H1 (cell line): ENCODE measurements at regions not wholly inside any gene's neighbourhood (a gene's known extent, or its start where the extent isn't known, plus 50 kb on each side); places are given as distances from the start of the nearest gene placed in this dataset.

Experiments
- CTCF ChIA-PET: fragments of 300-600 bp; sonication (Branson Sonifier 250); formaldehyde crosslinking; loops from one replicate; lab custom pipeline; 2021; ENCODE audit not compliant: partially characterized antibody; lab: Charles Lee
- POLR2A ChIA-PET: fragments of 300-600 bp; sonication (Branson Sonifier 250); formaldehyde crosslinking; loops from one replicate; lab custom pipeline; 2021; ENCODE audit warnings: inconsistent platforms; ENCODE audit not compliant: partially characterized antibody; lab: Charles Lee
- DNase-seq, 2 experiments: peaks; one replicate each; pipeline versions ENCODE4 v3.0.0 to v3.0.0-alpha.2; 2010 to 2022; ENCODE audit warnings: low spot score in 2 of 2, low read depth in 1 of 2, mixed read lengths in 1 of 2
- FAIRE-seq: peaks from 2 replicates; lab custom pipeline; 2011; peaks lifted over from hg19 to GRCh38; lab: Jason Lieb, UNC
- H2AFZ ChIP-seq: 2 replicates; pipeline ENCODE4 v1.8.1; 2012; ENCODE audit warnings: low read length, inconsistent platforms
- H2AK5ac ChIP-seq: 2 replicates; pipeline ENCODE4 v1.6.1; 2013; ENCODE audit warnings: low read depth, low read length
- H2BK120ac ChIP-seq: replicated peaks from 2 replicates; pipeline ENCODE3; 2013; ENCODE audit warnings: low read depth, low read length, inconsistent platforms
- H2BK12ac ChIP-seq: 2 replicates; pipeline ENCODE4 v1.6.1; 2013; ENCODE audit warnings: low read depth, low read length
- H2BK15ac ChIP-seq: 2 replicates; pipeline ENCODE4 v1.6.1; 2013; ENCODE audit warnings: low read length
- H2BK20ac ChIP-seq: 2 replicates; pipeline ENCODE4 v1.6.1; 2013; ENCODE audit warnings: low read length
- H2BK5ac ChIP-seq: 2 replicates; pipeline ENCODE4 v1.6.1; 2013; ENCODE audit warnings: low read depth, low read length
- H3K14ac ChIP-seq: 2 replicates; pipeline ENCODE4 v1.6.1; 2013; ENCODE audit warnings: inconsistent platforms; ENCODE audit not compliant: insufficient read length
- H3K18ac ChIP-seq: 2 replicates; pipeline ENCODE4 v1.6.1; 2013; ENCODE audit warnings: low read length; ENCODE audit errors: extremely low read depth
- H3K23ac ChIP-seq: 2 replicates; pipeline ENCODE4 v1.6.1; 2013; ENCODE audit warnings: inconsistent platforms; ENCODE audit not compliant: insufficient read length
- H3K23me2 ChIP-seq: 2 replicates; pipeline ENCODE4 v1.6.1; 2013; ENCODE audit warnings: low read depth, low read length
- H3K27ac ChIP-seq: 2 replicates; pipeline ENCODE4 v1.6.1; 2011; ENCODE audit warnings: low read depth, low read length, inconsistent platforms
- H3K27me3 ChIP-seq, 4 experiments: replicated peaks in 1 of 4; 1 replicate in 1 of 4; 2 replicates in 3 of 4; pipeline versions ENCODE4 v1.6.1 to v1.8.1; 2011 to 2013; ENCODE audit warnings: low read length in 3 of 4, mild to moderate bottlenecking in 3 of 4, inconsistent platforms in 2 of 4, mixed read lengths in 2 of 4, moderate library complexity in 1 of 4; ENCODE audit not compliant: control insufficient read depth in 3 of 4, insufficient read depth in 3 of 4; ENCODE audit errors: extremely low read depth in 1 of 4
- H3K36me3 ChIP-seq, 4 experiments: 2 replicates each; pipeline versions ENCODE4 v1.6.1 to v1.8.1; 2011 to 2013; ENCODE audit warnings: mild to moderate bottlenecking in 4 of 4, low read length in 3 of 4, moderate library complexity in 2 of 4, control low read depth in 1 of 4, inconsistent platforms in 1 of 4; ENCODE audit not compliant: insufficient read depth in 4 of 4, control insufficient read depth in 2 of 4
- H3K4ac ChIP-seq: replicated peaks from 2 replicates; pipeline ENCODE3; 2013; ENCODE audit warnings: low read length, low read depth, mixed read lengths, inconsistent platforms; ENCODE audit not compliant: insufficient read length
- H3K4me1 ChIP-seq, 4 experiments: replicated peaks in 1 of 4; 1 replicate in 1 of 4; 2 replicates in 3 of 4; pipeline versions ENCODE4 v1.6.1 to v1.8.1; 2011 to 2013; ENCODE audit warnings: low read length in 3 of 4, inconsistent platforms in 2 of 4, mixed read lengths in 1 of 4; ENCODE audit not compliant: insufficient read depth in 4 of 4, control insufficient read depth in 3 of 4
- H3K4me2 ChIP-seq, 2 experiments: 2 replicates each; pipeline versions ENCODE4 v1.6.1 to v1.8.1; 2011 to 2013; ENCODE audit warnings: low read depth in 2 of 2, low read length in 2 of 2, control low read depth in 1 of 2, inconsistent platforms in 1 of 2, mild to moderate bottlenecking in 1 of 2; ENCODE audit not compliant: insufficient read depth in 1 of 2
- H3K4me3 ChIP-seq, 4 experiments: fragments of 200-600, 300-600 bp in 1 of 4; sonication (generic), shearing (Covaris generic), sonication (Bioruptor Twin) in 1 of 4; 2 replicates each; pipeline versions ENCODE4 v1.5.1 to v1.8.1; 2011 to 2016; ENCODE audit warnings: low read length in 4 of 4, low read depth in 3 of 4, control low read depth in 2 of 4, inconsistent platforms in 2 of 4, mild to moderate bottlenecking in 2 of 4, mixed read lengths in 1 of 4, moderate library complexity in 1 of 4; ENCODE audit not compliant: insufficient read depth in 2 of 4; ENCODE audit errors: extremely low read depth in 1 of 4
- H3K56ac ChIP-seq: replicated peaks from 2 replicates; pipeline ENCODE3; 2013; ENCODE audit warnings: low read depth, mild to moderate bottlenecking, mixed read lengths, low read length, inconsistent platforms; ENCODE audit not compliant: insufficient read length
- H3K79me1 ChIP-seq: 2 replicates; pipeline ENCODE4 v1.6.1; 2013; ENCODE audit warnings: low read depth, low read length, control low read depth
- H3K79me2 ChIP-seq, 2 experiments: 2 replicates each; pipeline versions ENCODE4 v1.6.1 to v1.8.1; 2012 to 2013; ENCODE audit warnings: low read length in 2 of 2, mild to moderate bottlenecking in 2 of 2, inconsistent platforms in 1 of 2; ENCODE audit not compliant: insufficient read depth in 2 of 2, control insufficient read depth in 1 of 2
- H3K9ac ChIP-seq, 4 experiments: replicated peaks in 1 of 4; 1 replicate in 1 of 4; 2 replicates in 3 of 4; pipeline versions ENCODE4 v1.6.1 to v1.8.1; 2011 to 2013; ENCODE audit warnings: low read depth in 3 of 4, low read length in 3 of 4, control low read depth in 2 of 4, mild to moderate bottlenecking in 2 of 4, moderate library complexity in 2 of 4, inconsistent platforms in 1 of 4; ENCODE audit errors: extremely low read depth in 1 of 4
- H3K9me3 ChIP-seq, 2 experiments: 2 replicates each; pipeline versions ENCODE4 v1.6.1 to v1.8.1; 2012 to 2013; ENCODE audit warnings: mild to moderate bottlenecking in 2 of 2, moderate library complexity in 2 of 2, control low read depth in 1 of 2, inconsistent platforms in 1 of 2, low read depth in 1 of 2, low read length in 1 of 2, mixed read lengths in 1 of 2; ENCODE audit not compliant: insufficient read depth in 2 of 2
- H4K20me1 ChIP-seq, 2 experiments: replicated peaks in 1 of 2; 2 replicates each; pipeline versions ENCODE3 to v1.8.1; 2011 to 2013; ENCODE audit warnings: inconsistent platforms in 2 of 2, low read length in 2 of 2, mild to moderate bottlenecking in 1 of 2; ENCODE audit not compliant: insufficient read depth in 2 of 2, control insufficient read depth in 1 of 2
- H4K5ac ChIP-seq: 2 replicates; pipeline ENCODE4 v1.6.1; 2013; ENCODE audit warnings: low read length, low read depth, mixed read lengths, inconsistent platforms; ENCODE audit not compliant: insufficient read length
- H4K8ac ChIP-seq: 2 replicates; pipeline ENCODE4 v1.8.0; 2013; ENCODE audit warnings: mild to moderate bottlenecking, moderate library complexity, low read length, inconsistent platforms; ENCODE audit not compliant: insufficient read depth; ENCODE audit errors: extremely low read depth
- H4K91ac ChIP-seq: replicated peaks from 2 replicates; pipeline ENCODE3; 2013; ENCODE audit warnings: low read length, mixed read lengths, inconsistent platforms; ENCODE audit not compliant: insufficient read length
- ASH2L ChIP-seq: fragments of 200-600, 300-600 bp; sonication (generic); IDR thresholded peaks from one replicate; pipeline ENCODE4 v1.7.1; 2017; ENCODE audit warnings: low read length
- CREB1 ChIP-seq: IDR thresholded peaks from 2 replicates; pipeline ENCODE4 v1.6.1; 2012; ENCODE audit warnings: inconsistent platforms
- EGR1 ChIP-seq: IDR thresholded peaks from 2 replicates; pipeline ENCODE4 v1.6.1; 2011; ENCODE audit warnings: low read depth, low read length, borderline replicate concordance
- EZH2 ChIP-seq: fragments of 200-600 bp; sonication (generic); IDR thresholded peaks from 2 replicates; pipeline ENCODE4 v1.7.1; 2012; ENCODE audit warnings: low read depth, mild to moderate bottlenecking, moderate library complexity, low read length, inconsistent platforms; ENCODE audit not compliant: severe bottlenecking
- HDAC2 ChIP-seq, 2 experiments: fragments of 300-600 bp in 1 of 2; sonication (generic) in 1 of 2; IDR thresholded peaks; 2 replicates each; pipeline ENCODE4 v1.6.1; 2011 to 2012; ENCODE audit warnings: low read depth in 2 of 2, low read length in 2 of 2, mild to moderate bottlenecking in 2 of 2, moderate library complexity in 2 of 2, borderline replicate concordance in 1 of 2, inconsistent platforms in 1 of 2
- KDM4A ChIP-seq: IDR thresholded peaks from one replicate; pipeline ENCODE4 v1.7.1; 2012; ENCODE audit warnings: low read depth, mild to moderate bottlenecking, moderate library complexity, low read length, inconsistent platforms; ENCODE audit not compliant: severe bottlenecking
- MAX ChIP-seq: IDR thresholded peaks from 2 replicates; pipeline ENCODE4 v1.6.1; 2012; ENCODE audit warnings: inconsistent platforms
- RBBP5 ChIP-seq: IDR thresholded peaks from 2 replicates; pipeline ENCODE4 v1.7.1; 2012; ENCODE audit warnings: low read depth, mild to moderate bottlenecking, inconsistent platforms, low read length, moderate library complexity, borderline replicate concordance
- YY1 ChIP-seq: IDR thresholded peaks from 2 replicates; pipeline ENCODE4 v1.6.1; 2011; ENCODE audit warnings: low read depth, mild to moderate bottlenecking, low read length
- WGBS, 2 experiments: shearing (Covaris generic) in 1 of 2; methylation state at CpG; one replicate each; pipeline versions ENCODE4 v1.1.6 to v1.1.7; 2013 to 2015; ENCODE audit warnings: low lambda C conversion rate in 2 of 2, mixed read lengths in 2 of 2, inconsistent platforms in 1 of 2, low coverage in 1 of 2, missing lambda C conversion rate in 1 of 2; ENCODE audit not compliant: insufficient replicate concordance in 2 of 2, insufficient coverage in 1 of 2, insufficient read length in 1 of 2; ENCODE audit errors: extremely low coverage in 1 of 2, missing lambda C conversion rate in 1 of 2; 5-methylcytosine and 5-hydroxymethylcytosine counted together
- TF ChIP-seq, protein P1 (sequence below): IDR thresholded peaks from 2 replicates; pipeline ENCODE4 v1.6.1; 2012; ENCODE audit warnings: inconsistent platforms

- peak overlapping the region; percentile 93 for H2BK12ac ChIP-seq
- H2AFZ ChIP-seq = peak overlapping the region; percentile 91
- peak overlapping the region; percentile 61 to 97 for H3K4me2 ChIP-seq
- H4K5ac ChIP-seq = no peak overlapping the region
- H3K9me3 ChIP-seq = no peaks in the 10 kb centered on the region
- peak overlapping the region; percentile 69; the same call in 1 of the 2 replicates for H4K8ac ChIP-seq
- H2BK20ac ChIP-seq = peak overlapping the region; percentile 88; the same call in 1 of the 2 replicates
- H3K4me3 ChIP-seq = peak overlapping the region; percentile 21 to 53 (median 44); a peak in 6 of 8 replicates
- H2AK5ac ChIP-seq = no peak overlapping the region
- H3K23me2 ChIP-seq = peaks cover 4% of the 10 kb centered on the region; the same call in 1 of the 2 replicates
- peak overlapping the region; percentile 14 for H2BK120ac ChIP-seq
- FAIRE-seq (peak; percentile 75), DNase-seq (peak; percentile 13 to 54)
- H3K36me3 ChIP-seq = no peaks in the 10 kb centered on the region
- WGBS, 2 experiments = 11% methylated on average over 24 of the region's 24 CpGs; no CpG with 5 or more reads in 1 of the 2 experiments
- peak overlapping the region in 1 of 4 experiments; percentile 1; a peak in 1 of 7 replicates for H3K9ac ChIP-seq
- H3K79me1 ChIP-seq = no peaks in the 10 kb centered on the region
- H4K91ac ChIP-seq = no peak overlapping the region
- H3K4ac ChIP-seq = no peak overlapping the region
- POLR2A ChIA-PET = interaction anchor here (0.8 to 1.3 kb wide), 3 partner anchors 8 to 95 kb away, joined by 3 read pairs; no protein-coding TSS in a partner anchor
- H3K27me3 ChIP-seq = peaks cover 0 to 20% (median 15%) of the 10 kb centered on the region in 4 experiments; a peak in 4 of 7 replicates
- H3K18ac ChIP-seq = peak overlapping the region; percentile 88
- H3K23ac ChIP-seq = no peak overlapping the region
- H3K79me2 ChIP-seq = no peaks in the 10 kb centered on the region
- CTCF ChIA-PET = interaction anchor here (0.8 to 15.2 kb wide), 12 partner anchors 10 to 371 kb away, joined by 3 to 541 read pairs (median 4); no protein-coding TSS in a partner anchor
- H4K20me1 ChIP-seq = no peaks in the 10 kb centered on the region
- no peak overlapping the region for H3K56ac ChIP-seq
- no peak overlapping the region for H3K14ac ChIP-seq
- no peak overlapping the region for H3K27ac ChIP-seq
- H2BK5ac ChIP-seq = no peak overlapping the region
- peaks cover 2 to 14% (median 5%) of the 10 kb centered on the region in 4 experiments; a peak in 4 of 7 replicates for H3K4me1 ChIP-seq
- 0 out of 2 replicates have a peak overlapping the region, but pooled peaks have one; percentile 96 for H2BK15ac ChIP-seq
- TF ChIP-seq YY1 (no peak), EZH2 (peak; percentile 22), ASH2L (peak; percentile 47), EGR1 (peak; percentile 30; the same call in 1 of the 2 replicates), CREB1 (no peak), RBBP5 (peak; percentile 72; the same call in 1 of the 2 replicates), KDM4A (peak; percentile 43), HDAC2 (IDR thresholded peaks at IDR 0.05; ENCODE audit: borderline replicate concordance in 1 of 2, low read depth in 2 of 2, low read length in 2 of 2) (0 out of 4 replicates have a peak, but pooled peaks of 1 of the 2 experiments have one; percentile 32), MAX (peak; percentile 98)
- TF ChIP-seq, protein P1, sequence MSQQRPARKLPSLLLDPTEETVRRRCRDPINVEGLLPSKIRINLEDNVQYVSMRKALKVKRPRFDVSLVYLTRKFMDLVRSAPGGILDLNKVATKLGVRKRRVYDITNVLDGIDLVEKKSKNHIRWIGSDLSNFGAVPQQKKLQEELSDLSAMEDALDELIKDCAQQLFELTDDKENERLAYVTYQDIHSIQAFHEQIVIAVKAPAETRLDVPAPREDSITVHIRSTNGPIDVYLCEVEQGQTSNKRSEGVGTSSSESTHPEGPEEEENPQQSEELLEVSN = peak; percentile 93
Observed at GRCh38 chr1:214224611-214225354, 56.2 kb upstream of the SMYD2 start.
